DMS153 treated with DMSO at 0.1 percent for 48 hours (cell line): ENCODE measurements at regions not wholly inside any gene's neighbourhood (a gene's known extent, or its start where the extent isn't known, plus 50 kb on each side); places are given as distances from the start of the nearest gene placed in this dataset.

Source experiments
- DNase-seq: peaks from one replicate; lab custom pipeline; 2025; ENCODE audit not compliant: unreplicated experiment; lab: John Stamatoyannopoulos, UW

DNA sequence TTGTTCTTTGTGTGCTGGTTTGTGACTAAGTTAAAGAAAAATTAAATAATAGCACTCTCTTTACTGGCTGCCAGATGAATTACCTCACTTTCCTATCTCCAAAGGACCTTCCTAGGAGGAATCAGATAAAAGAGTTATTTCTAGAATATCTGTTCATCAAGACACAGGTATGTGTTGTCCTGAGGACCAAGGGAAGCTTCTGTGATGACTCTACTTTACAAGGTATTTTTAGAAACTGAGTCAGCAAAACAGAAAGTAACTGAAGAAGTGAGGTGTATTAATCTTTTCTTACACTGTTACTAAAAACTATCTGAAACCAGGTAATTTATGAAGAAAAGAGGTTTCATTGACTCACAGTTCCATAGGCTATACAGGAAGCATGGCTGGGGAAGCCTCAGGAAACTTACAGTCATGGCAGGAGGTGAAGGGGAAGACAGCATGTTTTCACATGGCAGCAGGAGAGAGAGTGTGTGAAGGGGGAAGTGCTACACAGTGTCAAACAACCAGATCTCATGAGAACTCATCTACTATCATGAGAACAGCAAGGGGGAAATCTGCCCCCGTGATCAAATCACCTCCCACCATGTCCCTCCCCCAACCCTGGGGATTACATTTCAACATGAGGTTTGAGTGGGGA, 189.2 kb upstream of the DMAC1 start:
- DNase-seq, result no peak

DNA sequence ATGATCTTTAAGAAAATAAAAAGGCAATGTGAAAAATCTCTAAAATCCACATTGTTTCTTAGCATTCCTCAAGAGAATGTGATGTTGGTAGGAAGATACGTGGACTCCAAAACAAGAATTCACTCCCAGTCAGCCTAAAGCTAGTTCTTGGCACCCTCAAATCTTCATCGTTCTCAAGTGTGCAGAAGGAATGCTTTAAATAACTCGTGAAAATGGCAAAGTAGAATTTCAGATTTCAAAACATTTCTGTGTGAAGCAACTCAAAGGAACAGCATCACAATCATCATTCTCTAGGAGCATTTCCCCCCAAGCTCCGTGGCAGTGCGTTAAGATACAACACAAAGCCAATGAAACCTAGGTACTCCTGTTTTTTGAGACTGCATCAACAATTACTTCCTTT, 185.1 kb upstream of the DMAC1 start:
- DNase-seq, result no peak

DNA sequence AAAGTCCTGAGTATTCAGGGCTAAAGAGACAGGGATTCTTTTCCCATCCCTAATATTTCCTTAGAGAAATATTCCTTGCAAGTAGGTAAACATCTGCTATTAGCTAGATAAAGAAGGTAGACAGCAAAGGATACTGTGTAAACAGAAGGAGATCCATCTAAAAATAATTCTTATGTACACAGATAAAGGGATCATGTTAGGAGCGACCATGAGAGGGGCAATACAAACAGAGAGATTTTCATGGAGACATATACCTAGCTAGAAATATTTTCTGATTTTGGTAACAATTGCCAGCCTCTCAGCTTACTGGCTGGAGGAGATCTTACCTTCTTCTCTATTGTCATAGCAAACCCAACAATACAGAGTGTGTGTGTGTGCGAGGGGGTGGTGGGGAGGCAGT, 184.6 kb upstream of the DMAC1 start:
- DNase-seq, result peak; percentile 14

DNA sequence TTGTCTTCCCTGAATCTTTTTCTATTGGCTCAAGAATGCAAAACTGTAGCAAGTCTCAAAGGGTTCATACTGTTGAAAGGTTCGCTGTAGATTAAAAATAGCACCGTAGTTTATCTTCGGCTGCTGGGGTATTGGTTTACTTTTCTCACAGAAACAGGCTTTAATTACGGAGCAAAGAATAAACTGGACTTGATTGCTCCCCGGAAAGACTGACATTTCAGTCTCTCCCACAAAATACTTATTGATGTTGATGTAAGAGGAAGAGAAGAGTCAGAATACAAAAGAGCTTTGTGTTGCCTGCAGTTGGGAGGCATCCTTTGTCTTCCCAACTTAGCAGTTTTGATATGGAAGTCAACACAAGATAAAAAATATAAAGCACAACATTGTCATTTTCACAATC, 183.9 kb upstream of the DMAC1 start:
- DNase-seq, result no peak

DNA sequence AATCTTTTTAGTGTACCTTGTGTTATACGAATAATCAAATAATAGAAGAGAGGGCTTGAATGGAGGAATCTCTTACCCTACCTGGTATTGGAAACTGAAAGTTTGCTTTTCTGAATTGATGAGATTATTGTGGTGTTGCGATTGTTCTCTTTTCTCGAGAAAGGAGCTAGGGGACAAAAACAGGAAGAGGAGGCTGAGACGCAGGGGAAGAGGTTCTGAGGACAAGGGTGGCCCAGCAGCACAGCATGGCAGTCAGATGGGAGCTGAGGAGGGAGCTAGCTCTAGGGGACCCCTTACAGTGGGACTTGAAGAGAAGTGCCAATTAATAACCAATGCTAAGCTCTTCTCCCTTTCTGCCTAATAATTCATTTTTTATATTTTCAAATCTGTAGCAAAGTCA, 183.3 kb upstream of the DMAC1 start:
- no peak for DNase-seq

DNA sequence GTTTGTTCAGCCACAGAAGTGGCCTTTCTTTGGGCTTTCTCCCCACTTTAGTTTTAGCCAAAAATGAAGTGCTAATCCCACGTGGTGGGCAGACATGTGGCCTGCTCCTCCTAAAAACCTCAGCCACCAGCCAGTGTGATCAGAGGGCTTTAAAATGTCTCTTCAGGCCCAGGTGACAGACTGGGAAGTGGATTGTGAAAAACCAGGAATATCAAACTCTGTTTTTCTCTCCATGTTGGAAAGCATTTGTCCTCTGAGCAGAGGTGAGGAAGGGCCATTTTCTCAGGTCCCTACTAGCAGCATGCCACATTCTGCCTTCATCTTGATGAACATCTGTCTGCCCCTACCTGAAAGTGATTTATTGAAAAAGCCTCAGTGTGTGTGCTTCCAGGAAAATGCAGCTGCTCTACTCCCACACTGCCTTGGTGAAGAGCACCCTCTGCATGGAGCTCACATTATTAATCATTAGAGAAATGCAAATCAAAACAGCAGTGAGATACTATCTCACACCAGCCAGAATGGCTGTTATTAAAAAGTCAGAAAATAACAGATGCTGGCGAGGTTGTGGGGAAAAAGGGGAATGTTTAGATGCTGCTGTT, 181.2 kb upstream of the DMAC1 start:
- no peak for DNase-seq

DNA sequence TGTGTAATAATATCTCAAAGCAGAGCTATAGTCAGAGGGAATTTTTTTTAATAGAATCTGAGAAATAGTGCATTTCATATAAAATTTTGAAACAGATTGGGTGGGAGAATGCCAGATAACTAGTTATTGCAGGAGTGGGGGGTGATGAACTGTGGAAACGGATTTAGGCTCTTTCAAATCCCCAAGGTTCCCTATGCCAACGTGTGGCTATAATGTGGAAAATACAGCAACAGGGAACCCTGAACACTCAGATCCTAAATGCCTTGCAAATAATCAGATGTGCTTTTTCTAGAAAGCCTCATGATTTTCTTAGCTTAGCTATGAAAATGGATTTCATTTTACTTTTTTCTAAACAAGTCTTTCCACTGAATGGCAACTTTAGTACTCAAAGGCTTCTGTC, 180.5 kb upstream of the DMAC1 start:
- DNase-seq, result no peak

DNA sequence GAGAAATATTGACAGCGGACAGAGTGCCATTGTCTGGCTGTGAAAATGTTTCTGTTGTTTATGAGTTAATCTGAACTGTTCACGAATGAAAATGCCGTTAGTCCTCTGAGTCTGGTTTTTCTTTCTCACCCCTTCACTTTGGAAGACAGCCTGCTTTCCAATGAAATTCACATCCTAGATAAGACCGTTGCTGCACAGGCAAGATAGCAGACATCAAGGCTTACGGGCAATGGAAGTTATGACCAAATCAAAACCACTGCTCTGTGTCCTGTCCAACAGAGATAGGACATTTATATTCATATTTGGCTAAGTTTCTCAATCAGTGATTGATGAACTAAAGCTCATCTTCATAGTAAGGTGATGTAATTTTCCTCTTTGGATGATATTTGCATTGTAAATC, 180.0 kb upstream of the DMAC1 start:
- DNase-seq, result no peak

DNA sequence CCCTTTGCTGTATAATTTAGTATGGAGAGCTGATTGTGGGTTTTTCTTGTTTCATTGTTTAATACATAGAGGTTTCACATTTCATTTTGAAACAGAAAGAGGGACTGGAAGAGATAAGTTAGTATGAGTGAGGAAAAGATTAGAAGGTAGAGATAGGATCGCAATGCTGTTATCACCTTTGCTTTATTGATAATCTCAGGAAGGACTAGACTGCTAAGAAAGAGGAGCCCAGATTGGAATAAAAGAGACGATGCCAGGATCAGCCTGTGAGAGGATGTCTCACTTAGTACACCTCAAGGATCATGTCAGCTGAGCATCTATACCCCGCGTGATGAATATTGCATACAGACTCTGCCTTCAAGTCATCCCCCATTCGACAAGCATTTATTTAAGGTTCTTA, 178.0 kb upstream of the DMAC1 start:
- DNase-seq, result no peak

DNA sequence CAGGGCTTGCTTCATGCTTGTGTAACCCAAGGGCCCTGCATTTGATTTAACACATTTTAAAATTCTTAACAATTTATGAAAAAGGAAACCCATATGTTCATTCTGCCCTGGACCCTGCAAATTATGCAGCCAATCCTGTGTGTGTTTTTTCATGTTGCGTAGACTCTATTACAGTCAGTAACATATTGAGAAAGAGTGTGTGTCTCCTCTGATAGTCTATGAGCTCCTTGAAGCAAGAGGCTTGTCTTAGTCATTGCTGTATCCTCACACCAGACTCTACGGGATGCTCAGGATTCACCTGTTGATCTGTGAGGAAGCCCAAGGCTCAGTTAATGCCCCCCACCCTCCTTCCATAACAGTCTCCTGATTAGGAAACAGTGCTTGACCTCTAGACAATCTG, 177.3 kb upstream of the DMAC1 start:
- no peak for DNase-seq

DNA sequence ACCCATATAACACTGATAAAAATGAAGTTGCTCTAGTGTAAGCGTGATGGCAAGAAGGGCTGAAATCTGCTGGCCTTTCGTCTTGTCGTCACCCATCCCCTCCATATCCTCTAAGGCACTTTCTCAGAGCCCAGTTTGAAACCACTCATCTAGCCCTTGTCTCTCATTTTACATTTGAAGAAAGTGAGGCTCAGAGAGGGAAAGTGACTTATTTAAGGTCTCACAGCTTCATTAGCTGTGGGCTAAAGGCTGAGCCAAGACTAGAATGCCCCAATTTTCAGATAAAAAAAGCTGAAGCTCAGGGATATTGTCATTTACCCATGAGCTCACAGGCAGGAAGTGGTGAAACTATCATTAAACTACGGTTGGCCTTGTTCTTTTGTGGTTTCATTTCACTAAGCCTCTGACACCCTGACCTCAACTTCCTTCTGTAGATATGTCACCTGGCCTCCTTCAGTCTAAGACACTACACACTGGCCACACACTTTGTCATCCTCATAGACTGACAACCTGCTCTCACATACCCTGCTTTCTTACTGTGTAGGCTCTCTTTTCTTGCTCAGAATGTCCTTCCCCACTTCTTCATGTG, 176.7 kb upstream of the DMAC1 start:
- no peak for DNase-seq

DNA sequence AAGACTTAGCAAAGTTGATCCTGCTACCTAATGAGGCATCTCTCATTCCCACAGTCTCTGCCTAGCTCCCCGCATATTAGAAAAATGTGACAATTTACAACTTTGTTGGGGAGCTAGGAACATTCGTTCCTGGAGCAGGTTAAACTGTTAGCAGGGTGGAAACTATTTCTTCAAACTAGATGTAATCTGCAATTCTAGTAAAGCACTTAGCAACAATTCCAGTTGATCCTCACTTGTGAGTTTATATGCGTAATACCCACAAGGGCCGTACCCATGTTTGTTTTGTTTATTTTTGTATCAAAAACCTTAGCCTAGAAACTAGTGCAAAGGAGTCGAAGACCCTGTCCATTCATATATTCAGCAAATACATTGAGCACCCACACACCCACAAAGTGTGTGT, 175.8 kb upstream of the DMAC1 start:
- DNase-seq, result no peak

DNA sequence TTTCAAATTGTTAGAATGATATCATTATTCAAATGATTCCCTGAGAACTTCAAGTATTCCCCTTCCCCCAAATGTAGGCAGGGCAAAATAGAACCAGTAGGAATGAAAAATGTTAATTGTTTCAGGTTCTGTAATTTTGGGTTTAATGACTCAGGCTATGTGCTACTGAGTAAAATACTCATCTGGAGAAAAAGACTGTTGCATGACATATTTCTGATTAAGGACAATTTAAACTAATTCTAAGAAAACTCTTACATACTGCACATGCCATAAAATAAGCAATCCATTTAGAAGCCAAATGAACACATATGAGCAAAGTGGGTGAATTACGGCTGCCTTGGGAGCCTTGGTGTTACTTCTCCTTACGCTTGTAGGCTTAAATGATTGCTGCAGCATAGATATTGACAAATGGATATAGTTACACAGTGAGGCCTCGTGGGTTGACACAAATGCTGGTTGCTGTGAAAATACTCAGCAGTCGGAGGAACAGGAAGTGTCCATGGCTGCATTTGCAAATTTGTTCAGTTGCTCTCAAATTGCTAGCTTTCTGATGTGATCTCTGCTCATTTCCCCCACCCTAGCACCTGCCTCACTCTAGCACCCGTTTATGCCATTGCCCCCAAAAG, 174.9 kb upstream of the DMAC1 start:
- peak; percentile 11 for DNase-seq

DNA sequence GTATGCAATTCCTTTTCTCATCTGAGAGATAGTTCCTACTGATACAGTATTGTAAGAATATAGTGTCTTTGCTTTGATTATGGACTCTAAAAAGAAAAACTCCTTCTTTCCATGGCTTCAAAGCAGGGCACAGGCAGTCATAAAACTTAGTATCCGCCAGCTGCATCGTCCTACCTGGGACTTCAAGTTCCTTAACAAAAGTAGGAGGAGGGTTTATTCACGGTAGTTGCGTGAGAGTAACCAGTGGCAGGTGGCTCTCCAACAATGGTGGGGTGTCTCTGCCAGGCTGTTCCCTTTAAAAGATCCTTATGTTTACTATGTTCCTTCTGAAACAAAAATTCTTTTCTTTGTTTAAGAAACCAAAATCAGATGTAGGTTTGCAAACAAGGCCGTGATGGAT, 173.5 kb upstream of the DMAC1 start:
- no peak for DNase-seq

DNA sequence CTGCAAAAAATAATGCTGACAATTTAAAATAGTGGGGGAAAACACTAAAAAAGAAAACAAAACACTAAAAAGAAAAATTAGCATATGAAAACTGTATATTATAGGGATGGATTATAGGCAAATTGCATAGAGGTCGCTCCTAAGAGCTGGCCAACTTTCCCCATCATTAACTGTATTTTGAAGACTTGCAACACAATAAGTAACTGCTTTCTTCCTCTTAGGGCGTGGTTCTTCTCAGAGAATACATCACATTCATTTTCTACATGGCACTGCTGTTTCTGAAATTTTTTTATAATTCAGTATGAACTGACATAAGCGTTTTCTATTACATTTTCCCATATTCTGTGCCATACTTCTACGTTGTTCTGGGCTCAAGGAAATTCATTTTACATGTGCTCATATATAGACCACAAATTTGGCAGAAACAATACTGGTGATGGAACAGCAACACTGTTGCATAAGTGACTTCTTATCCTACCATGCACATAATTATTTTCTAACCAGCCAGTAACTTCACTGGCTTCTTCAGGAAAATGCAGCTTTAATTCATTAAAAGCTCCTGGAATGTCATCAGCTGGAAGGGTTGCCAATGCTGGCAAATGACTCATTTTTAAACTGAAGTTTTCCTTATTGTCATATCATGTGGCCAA, 171.2 kb upstream of the DMAC1 start:
- DNase-seq, result no peak

DNA sequence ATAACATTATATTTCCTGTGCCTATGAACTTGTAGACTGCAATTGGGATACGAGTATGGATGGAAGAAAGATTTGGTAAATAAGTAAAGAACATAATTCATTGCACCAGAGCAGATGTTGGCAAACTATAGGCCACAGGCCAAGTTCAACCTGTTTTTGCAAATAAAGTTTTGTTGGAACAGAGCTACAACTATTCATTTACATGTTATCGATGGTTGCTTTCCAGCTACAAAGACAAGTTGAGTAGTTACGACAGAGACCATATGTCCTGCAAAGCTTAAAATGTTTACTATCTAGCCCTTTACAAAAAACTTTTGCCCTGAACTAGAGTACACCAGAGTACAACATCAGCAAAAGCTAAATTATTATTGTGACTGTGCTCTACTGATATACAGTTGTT, 169.1 kb upstream of the DMAC1 start:
- no peak for DNase-seq

DNA sequence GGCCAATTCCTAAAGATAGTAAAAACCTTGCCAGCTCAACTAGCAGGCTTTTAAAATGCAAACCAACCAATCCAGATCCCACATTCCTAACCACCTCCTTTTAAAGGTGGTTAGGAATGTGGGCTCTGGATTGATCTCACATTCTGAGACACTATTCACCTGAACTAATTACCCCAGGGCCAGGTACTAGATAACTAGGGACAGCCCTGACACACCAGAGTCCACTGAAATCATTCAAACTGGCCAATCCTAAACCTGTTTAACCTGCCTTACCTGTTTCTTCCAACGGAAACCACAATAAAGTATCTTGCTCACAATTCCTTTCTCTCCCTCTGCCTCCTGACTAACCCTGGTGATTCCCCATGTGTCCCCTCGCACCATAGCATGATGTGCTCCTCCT, 168.3 kb upstream of the DMAC1 start:
- no peak for DNase-seq

DNA sequence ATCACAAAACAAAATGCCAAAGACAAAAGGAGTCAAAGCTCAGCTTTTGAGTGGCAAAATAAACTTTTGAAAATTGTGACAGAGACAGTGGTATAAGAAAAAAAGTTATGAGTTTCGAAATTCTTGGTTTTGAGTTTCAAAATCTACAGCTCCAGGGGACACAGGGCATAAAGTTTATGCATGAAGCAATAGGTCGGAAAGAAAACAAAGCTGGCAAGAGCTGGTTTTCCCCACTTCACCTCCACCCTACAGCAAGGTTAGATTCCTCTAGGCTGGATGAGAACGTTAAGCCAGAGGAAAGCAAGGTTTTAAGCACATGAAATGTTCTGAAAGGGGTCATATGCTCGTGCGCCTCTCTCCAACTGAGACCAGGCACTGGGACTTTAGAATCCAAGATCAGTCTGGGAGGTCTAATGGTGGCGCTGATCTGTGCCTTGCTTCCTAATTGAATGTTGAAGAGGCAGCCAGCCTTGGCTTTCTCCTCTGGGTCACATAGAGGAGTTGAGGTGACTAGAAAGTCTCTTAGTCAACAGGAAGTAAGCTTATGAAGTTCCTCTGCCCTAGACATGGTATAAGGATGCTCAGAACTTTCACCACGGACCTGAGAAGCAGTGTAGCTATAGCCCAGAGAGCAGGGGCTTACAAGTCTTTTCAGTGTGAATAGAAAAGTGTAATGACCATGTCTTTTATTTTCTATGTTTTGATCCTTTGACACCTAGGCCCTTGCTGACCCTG, 167.7 kb upstream of the DMAC1 start:
- no peak for DNase-seq

DNA sequence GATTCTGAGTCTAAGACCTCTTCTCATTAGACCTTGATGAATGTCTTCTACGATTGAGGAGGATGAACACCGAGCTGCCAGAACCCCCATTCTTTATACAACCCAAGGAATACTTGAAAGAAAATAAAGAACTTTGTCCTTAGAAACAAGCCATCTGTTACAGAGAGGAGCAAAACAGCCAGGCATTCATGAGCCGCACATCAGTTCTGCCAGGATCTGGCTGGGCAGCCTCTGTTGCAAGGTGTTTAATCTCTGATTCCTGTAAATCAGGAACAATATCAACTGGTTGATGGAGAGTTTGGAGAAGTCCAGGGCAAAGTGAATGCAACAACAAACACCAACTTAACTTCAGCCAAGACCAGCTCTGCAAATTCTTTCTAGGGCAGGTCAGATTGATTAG, 165.5 kb upstream of the DMAC1 start:
- DNase-seq, result no peak

DNA sequence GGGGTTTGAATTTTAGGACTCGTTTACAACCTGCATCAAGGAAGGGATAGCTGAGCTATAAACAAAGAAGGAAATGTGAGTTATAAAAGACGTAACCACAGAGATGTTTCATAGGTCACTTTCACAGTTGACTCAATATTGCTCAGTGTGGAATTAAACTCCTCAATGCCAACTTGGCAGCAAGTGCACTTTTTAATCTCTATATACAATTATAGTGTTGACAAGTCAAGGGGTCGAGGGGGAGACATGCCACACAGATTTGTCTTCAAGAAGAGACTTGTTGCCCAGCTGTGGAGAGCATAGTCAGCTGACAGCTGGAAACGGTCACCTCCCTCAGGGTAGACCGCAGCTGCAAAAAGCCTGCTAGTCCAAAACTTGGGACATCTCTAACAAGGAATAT, 163.4 kb upstream of the DMAC1 start:
- DNase-seq, result no peak

DNA sequence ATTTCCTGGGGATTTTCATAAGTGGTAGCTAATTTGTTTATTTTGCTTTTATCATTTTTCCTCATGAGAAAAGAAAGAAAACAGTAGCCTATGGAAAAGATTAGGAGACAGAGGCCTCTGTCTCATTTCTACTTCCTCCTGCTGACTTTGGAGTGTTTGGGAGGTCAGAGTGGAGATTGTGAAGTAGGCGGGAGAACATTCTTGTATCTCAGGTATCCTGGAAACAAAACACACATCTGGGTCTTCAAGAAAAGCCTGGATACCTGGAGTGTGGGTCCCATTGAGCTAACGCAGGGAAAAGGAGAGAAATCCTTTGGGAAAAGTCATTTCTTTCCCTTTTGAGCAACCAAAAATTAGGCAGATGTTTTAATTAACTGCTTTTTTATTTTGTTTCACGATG, 161.5 kb upstream of the DMAC1 start:
- DNase-seq, result no peak
